GM19395 (cell line): ENCODE measurements at regions not wholly inside any gene's neighbourhood (a gene's known extent, or its start where the extent isn't known, plus 50 kb on each side); places are given as distances from the start of the nearest gene placed in this dataset.
"Not testable (repeated sequence)": the region's sequence is repeated elsewhere in the genome, so short reads cannot be mapped to it uniquely, and the experiment has no call there.

Source experiments
- ATAC-seq: cut with Tn5 transposase; IDR thresholded peaks from one replicate; pipeline ENCODE4 v1.9.1; 2021; ENCODE audit warnings: mild to moderate bottlenecking, moderate library complexity; ENCODE audit not compliant: unreplicated experiment

DNA sequence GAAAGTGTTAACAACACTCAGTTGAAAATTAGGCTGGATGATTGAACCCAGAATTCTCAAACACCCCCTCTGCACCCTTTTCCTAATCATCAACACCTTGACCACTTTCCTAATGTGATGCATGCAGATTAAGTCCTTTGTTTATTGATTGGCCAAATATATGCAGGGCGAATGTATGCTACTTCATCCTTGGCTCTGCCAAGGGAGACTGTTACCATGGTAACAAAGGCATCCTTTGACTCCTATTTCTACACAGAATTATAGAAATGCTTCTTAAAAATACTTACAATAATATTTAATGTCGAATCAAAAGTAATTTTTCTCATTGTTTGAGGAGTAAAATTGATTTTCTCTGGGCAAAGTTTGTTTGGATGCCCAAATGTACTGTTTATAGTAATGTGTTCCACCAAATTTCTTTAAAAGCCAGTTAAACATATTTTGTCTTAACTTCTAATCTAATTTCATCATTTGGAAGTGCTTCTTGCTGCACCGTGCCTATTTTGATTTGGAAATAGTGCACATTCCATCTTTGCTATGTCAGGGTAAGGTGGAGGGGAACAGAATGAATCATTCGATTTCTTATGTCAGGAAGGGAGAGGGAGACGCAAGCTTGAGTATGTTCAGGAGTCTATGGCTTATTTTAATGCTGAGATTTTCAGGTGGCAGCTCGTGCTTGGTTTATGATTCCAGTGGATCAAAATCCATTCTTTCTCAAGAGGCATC lies 1384.3 kb upstream of the WWC1 start:
- ATAC-seq: no peak

DNA sequence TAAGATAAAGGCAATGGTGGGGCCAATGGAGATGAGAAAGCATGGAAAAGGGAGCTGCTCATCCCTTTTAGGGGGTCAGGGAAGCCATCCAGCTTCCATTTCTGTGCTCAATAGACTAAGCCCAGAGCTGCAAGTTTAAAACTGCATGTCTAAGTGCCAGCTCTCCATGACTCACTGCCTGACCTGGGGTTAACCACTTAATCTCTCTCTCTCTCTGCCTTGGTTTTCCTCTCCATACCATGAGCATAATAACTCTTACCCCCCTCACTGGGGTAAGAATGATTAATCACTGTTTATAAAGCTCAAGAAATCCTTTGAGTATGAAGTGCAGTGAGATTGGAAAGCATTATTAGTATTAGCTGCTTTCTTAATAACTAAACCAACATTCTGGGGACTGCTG lies 1382.4 kb upstream of the WWC1 start:
- ATAC-seq: no peak

DNA sequence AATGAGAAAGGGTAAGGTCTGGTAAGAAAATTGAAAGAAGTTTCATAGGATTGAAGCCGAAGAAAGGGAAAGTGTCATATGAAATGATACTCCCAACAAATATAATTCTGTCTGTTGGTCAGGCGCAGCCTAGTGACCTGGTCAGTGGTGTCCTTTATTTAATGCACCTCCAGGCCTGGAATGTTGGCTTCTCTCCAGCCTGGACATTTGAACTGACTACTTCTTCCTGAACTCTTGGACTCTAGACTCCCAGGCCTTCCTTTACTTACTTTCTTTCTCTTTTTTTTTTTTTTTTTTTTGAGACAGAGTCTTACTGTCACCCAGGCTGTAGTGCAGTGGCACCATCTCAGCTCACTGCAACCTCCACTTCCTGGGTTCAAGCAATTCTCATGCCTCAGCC lies 1381.5 kb upstream of the WWC1 start:
- ATAC-seq: no peak

DNA sequence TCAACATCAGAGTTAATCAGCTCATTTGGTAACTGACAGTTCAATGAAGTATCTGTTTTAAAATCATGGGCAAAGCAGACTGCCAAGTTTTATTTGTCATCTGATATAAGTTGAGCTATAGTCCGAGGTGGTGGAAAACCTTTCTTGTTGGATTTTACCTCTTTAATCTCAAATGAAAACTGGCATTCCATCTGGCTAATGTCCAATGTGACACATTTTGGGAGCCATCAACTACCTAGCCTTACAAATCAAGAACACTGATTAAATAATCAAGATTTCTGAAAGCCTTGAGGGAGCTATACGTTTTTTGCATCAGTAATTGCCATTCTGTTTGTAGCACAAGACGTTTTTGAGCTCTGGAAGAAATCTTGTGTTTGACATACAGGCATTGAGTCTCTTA lies 1380.5 kb upstream of the WWC1 start:
- no peak for ATAC-seq

DNA sequence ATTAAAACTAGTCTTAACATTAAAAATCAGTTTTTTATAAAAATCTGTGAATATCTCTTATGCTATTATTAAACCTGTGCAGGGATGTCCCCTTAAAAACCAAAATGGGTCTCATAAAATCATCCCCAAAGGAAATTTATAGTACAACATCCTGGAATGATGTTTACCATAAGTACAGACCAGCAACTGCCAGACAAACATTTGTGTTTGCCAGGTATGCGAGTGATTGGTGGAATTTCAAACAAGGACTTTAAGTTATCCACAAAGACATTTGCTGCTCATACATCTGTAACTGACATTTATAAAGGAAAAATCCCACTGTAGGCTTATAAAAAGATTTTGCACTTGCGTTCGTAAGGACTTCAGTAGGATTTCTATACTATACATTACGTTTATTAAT lies 1375.4 kb upstream of the WWC1 start:
- ATAC-seq: no peak

DNA sequence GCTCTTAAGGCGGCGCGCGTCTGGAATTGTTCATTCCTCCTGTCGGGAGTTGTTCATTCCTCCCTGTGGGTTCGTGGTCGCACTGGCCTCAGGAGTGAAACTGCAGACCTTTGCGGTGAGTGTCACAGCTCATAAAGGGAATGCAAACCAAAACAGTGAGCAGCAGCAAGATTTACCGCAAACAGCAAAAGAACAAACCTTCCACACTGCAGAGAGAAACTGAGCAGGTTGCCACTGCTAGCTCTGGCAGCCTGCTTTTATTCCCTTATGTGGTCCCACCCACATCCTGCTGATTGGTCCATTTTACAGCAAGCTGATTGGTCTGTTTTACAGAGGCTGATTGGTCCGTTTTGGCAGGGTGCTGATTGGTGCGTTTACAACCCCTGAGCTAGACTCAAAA lies 1365.3 kb upstream of the WWC1 start:
- ATAC-seq: no peak

DNA sequence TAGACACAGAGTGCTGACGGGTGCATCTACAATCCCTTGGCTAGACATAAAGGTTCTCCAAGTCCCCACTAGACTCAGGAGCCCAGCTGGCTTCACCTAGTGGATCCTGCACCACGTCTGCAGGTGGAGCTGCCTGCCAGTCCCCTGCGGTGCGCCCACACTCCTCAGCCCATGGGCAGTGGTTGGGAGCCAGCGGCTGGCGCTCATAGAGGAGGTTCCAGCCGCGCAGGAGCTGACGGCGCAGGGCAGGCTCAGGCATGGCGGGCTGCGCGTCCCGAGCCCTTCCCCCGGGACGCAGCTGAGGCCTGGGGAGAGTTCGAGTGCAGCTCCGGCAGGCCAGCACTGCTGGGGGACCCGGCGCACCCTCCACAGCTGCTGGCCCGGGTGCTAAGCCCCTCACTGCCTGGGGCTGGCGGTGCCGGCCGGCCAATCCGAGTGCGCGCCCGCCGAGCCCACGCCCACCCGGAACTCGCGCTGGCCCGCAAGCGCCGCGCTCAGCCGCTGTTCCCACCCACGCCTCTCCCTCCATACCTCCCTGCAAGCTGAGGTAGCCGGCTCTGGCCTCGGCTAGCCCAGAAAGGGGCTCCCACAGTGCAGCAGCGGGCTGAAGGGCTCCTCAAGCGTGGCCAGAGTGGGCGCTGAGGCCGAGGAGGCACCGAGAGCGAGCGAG lies 1364.5 kb upstream of the WWC1 start:
- ATAC-seq: not testable (repeated sequence)

DNA sequence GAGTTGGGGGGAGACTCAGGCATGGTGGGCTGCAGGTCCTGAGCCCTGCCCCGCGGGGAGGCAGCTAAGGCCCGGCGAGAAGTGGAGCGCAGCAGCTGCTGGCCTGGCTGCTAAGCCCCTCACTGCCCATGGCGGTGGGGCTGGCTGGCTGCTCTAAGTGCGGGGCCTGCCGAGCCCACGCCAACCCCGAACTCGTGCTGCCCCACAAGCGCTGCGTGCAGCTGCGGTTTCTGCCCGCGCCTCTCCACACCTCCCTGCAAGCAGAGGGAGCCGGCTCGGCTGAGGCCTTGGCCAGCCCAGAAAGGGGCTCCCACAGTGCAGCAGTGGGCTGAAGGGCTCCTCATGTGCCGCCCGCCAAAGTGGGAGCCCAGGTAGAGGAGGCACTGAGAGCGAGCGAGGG lies 1355.1 kb upstream of the WWC1 start:
- ATAC-seq: no peak

DNA sequence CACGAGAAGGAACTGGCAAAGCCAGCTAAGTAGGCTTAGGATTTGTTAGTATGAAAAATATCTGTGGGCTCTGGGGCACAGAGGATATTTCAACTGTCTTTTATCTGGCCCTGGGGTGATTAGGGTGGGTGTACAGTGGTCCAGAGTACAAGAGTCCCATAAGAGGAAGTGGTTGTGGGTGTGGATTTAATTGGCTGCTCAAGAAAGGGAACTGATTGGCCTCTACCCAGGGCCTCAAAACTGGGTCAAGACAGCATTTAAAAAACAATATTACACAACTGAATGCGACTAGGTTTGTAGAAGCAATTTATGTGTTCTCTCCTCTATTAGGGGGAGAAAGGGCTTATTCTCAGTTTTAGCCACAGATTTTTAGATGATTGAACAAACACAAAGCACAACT lies 1353.4 kb upstream of the WWC1 start:
- ATAC-seq: no peak

DNA sequence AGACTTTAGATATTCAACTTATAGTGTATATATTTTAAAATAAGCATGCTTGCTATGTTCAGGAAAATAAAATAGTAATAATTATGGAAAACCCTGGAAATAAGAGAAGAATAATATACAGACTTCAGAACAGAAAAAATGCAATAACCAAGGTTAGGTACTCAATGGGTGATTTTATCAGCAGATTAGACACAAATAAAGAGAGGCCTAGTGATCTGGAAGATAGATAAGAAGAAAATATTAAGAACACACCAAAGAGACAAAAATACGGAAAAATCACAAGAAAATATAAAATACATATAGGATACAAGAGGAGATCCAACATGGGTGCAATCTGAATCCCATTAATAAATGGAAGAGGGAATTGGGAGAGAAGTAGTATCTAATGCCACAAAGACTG lies 1348.5 kb upstream of the WWC1 start:
- ATAC-seq: no peak

DNA sequence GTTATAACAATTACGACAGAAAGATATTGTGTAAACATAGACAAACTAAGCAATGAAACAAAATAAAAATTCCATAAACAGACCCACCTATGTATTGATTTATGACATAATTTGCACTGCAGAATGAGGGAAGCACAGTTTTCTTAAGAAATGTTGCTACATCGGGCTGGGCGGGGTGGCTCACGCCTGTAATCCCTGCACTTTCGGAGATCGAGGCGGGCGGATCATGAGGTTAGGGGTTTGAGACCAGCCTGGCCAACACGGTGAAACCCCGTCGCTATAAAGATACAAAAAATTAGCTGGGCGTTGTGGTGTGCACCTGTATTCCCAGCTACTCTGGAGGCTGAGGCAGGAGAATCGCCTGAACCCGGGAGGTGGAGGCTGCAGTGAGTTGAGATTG lies 1344.4 kb upstream of the WWC1 start:
- no peak for ATAC-seq

DNA sequence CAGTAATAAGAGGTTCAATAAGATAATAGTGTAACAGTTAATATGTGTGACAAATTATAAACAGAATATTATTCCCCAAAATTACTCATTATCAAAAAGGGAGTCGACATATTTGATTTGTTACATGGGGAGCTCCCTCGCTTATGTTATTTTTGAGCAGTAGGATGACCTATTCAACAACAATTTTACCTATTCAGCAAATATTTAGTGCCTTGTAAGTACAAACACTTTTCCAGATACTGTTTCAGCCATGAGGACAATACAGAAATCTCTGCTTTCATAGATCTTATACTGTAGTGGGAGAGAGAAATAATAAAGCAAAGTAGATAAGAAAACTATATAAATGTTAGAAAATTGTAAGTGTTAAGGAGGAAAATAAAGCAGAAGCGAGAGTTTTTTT lies 1342.8 kb upstream of the WWC1 start:
- ATAC-seq: no peak

DNA sequence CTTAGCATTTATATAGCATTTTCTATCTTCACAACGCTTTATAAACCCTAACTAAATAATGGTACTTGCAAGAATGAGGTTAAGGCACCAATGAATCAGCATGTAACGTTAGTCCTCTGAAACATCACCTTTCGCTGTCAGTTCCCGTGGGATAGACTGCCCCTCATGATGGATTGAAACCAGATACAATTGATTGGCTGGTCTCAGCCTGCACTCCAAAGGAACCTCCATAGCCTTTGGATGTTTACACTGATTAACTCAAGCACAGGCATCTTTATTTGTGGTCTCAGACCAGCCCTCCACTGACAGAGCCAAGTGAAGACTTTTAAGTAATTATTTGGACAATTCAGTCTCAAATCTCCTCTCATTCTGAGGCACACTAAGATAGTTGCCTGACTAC lies 1339.4 kb upstream of the WWC1 start:
- no peak for ATAC-seq

DNA sequence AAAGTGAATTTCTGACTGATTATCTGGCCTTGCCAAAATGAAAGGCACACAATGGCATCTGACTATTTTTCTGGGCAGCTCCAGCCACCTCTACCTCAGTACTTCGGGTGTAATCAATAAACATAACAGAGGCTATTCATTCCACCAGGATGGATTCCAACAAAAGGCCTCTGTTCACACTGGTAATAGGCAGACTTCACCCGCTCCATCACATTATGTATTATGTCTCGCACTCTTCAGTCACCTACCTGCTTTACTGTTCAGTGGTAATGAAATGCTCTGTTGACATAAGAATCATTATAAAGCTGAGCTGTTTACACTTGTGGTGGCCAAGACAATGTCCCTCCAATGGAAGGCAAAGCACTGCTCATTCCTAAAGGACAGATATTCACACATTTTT lies 1333.7 kb upstream of the WWC1 start:
- no peak for ATAC-seq

DNA sequence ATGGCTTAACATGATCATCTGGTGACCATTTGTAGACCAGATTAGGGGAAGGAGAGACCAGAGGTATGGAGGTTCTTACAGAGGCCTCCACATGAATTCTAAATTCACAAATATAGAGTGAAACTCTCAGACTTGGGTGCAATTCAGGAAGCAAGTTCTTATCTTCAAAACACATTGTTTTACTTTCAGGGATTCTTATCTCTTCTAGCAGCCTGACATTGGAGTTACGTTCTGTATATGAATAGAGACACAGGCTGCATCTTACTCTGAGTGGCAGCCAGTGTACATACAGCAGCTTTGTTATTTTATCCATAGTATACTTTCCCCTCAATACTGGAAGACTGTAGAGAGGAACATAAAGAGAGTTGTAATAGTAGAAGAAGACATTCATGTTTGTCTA lies 1331.7 kb upstream of the WWC1 start:
- ATAC-seq: no peak

DNA sequence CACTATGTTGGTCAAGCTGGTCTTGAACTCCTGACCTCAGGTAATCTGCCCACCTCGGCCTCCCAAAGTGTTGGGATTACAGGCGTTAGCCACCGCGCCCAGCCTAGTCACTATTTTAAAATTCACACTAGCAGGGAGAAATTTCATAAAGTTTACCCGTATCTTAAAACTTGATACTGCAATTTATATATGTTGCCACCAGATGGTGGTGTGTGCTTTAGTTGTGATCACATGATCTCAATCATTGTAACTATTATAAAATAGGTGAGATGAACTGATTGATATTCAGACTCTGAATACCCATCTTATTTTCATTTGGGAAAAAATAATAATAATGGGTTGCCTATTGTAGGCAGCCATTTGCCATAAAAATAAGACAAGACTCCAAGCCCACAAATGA lies 1330.4 kb upstream of the WWC1 start:
- no peak for ATAC-seq

DNA sequence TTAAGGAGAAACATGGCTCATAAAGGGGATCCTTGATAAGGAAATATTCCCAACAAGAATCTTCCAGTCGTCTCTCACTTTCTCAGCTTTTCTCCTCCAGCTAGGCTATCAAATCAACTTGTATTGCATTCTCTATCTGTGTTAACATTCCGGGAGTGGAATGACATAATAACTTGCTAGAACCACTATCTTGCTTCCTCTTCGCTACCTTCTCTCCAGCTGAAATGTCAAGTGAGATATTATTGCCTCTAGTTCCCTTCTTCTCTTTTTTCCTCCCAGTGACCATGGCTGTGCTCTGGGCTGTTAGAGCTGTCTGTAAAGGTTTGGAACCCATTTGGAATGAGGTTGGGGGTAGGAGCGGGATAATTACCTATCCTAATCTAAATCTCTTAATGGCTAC lies 1329.5 kb upstream of the WWC1 start:
- no peak for ATAC-seq

DNA sequence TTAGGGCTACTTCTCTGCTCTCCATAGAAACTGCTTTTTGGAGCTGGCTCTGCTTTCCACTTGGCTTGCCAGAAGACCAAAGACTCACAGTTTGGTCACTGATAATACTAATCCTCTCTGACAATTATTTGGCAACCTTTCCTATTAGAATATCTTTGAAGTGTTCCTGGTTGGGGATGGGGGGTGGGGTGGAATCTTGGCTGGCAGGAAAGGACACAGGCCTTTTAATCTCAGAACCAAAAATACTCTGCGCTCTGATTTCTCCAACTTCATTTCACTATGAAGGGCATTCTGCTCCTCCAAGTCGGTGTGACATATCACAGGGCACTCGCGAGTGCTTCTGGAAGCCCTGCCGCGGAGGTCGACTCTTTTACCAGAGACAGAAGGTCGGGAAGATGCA lies 1329.0 kb upstream of the WWC1 start:
- no peak for ATAC-seq

DNA sequence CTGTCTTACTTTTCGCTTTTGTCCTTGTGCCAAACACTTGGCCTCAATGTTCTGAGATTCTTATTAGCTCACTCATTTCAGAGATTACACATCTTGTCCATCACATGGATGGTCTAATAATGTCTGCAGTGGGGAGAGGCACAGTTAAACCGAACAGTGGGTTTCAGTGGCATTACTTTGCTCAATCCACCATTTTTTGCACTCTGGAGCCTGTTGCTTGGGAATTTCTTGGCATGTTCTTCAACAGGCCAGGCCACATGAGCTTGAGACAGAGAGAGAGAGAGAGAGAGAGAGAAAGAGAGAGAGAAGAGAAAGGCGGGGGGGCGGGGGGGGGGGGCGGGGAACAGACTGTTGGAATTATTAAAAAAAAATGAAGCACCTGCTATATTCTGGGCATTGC lies 1327.8 kb upstream of the WWC1 start:
- no peak for ATAC-seq

DNA sequence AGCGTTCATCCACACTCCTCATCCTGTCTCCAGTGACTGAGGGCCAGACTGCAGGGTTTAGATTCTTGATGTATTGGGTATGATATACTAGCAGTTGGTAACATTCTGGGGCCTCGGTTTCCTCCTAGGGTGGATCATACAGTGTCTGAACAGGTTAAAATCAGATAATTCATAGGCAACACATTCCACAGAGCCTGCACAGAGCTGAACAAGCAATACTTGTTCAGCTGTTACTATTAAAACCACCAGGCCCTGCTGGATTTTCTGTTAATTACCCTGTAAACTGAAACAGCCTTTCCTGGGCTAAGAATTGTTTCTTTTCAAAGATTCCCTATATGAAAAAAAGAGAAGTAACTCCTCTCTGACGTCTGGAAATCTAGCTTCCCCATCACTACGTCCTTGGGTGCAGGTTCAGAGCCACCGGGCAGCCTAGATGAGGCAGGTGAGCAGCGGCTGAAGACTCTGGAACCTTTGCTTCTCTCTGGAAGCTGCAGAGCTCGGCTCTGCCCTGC lies 1313.5 kb upstream of the WWC1 start:
- no peak for ATAC-seq

DNA sequence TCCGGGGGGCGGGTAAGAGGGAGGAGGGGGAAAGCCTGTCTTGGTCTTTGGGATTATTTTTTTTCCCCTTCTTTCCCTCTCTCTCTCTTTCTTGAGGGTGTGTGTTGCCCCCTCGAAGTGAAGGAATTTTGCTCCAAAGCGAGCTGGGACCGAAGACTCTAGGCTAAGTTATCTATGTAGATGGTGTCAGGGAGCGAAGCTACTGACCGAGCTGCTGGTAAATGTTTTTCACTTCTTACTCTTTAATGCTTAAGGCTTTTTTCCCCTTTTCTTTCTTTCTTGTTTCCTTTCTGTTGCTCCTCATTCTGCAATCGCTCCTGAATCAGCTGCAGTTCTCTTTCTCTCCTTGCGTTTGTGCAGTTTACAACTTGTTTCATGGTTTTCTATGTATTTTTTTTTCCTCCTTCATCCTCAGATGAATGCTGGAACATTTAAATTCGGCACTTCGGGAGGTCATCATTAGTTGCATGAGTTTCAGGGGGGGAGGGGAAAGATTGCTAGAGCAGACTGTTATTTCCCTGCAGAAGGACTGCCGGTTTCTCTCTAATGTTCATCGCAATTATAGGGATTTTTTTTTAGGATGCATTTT lies 1312.0 kb upstream of the WWC1 start:
- no peak for ATAC-seq

DNA sequence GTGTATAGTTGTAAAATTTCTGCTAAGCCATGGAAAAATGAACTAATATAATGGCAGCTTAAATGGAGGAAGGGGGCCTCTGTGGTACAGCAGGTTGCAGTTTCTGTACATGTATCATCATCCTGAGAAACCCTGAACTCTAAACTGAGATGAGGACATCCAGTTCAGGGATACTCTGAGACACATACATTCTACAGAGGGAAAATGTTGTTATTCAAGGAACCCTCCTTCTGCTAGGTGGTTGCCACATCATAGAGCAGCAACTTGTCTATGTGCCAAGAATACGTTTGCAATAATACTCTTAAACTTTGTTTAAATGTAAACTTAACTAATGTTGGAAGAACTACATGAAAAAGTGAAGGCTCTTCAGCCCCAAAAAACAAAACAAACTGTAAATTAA lies 1310.8 kb upstream of the WWC1 start:
- no peak for ATAC-seq
